Endothelial cell of umbilical vein (primary cell): ENCODE measurements at regions not wholly inside any gene's neighbourhood (a gene's known extent, or its start where the extent isn't known, plus 50 kb on each side); places are given as distances from the start of the nearest gene placed in this dataset.

Experiments used
- BruUV-seq: library from RNA; stranded (reverse); fragments of 400-500 nt; replicated peaks from 2 replicates; lab custom pipeline; 2021; lab: Mats Ljungman, UMichigan
- CTCF ChIA-PET: fragments of 300-600, 350-600 bp; sonication (Branson Sonifier 250); formaldehyde crosslinking; loops from one replicate; lab custom pipeline; 2021; ENCODE audit warnings: antibody characterized with exemption, inconsistent platforms; lab: Charles Lee
- POLR2A ChIA-PET: fragments of 300-600, 350-600 bp; sonication (Branson Sonifier 250); formaldehyde crosslinking; loops from one replicate; lab custom pipeline; 2021; ENCODE audit warnings: antibody characterized with exemption, inconsistent platforms; lab: Charles Lee
- DNase-seq: peaks from one replicate; pipeline ENCODE4 v3.0.0-alpha.2; 2011; ENCODE audit warnings: low read depth, low spot score
- FAIRE-seq: peaks from 2 replicates; lab custom pipeline; 2011; peaks lifted over from hg19 to GRCh38; lab: Jason Lieb, UNC
- H2AFZ ChIP-seq: 2 replicates; pipeline ENCODE4 v1.6.0; 2012; ENCODE audit warnings: low read depth, low read length, control low read depth, inconsistent platforms
- H3K27ac ChIP-seq: 2 replicates; pipeline ENCODE4 v1.5.1; 2011; ENCODE audit warnings: low read depth, mild to moderate bottlenecking, control low read depth, low read length, moderate library complexity; ENCODE audit not compliant: insufficient read depth
- H3K27me3 ChIP-seq, 2 experiments: 2 replicates each; pipeline versions ENCODE4 v1.6.0 to v1.6.1; 2011; ENCODE audit warnings: low read length in 2 of 2, mixed read lengths in 1 of 2; ENCODE audit not compliant: control insufficient read depth in 2 of 2, insufficient read depth in 2 of 2
- H3K36me3 ChIP-seq, 2 experiments: 2 replicates in 1 of 2; 3 replicates in 1 of 2; pipeline ENCODE4 v1.5.1; 2011; ENCODE audit warnings: low read length in 2 of 2, mild to moderate bottlenecking in 1 of 2, moderate library complexity in 1 of 2; ENCODE audit not compliant: control insufficient read depth in 2 of 2, insufficient read depth in 2 of 2; ENCODE audit errors: extremely low read depth in 1 of 2
- H3K4me1 ChIP-seq: 3 replicates; pipeline ENCODE4 v1.5.1; 2011; ENCODE audit warnings: mild to moderate bottlenecking, low read length; ENCODE audit not compliant: control insufficient read depth, insufficient read depth; ENCODE audit errors: extremely low read depth
- H3K4me2 ChIP-seq: 2 replicates; pipeline ENCODE4 v1.6.1; 2011; ENCODE audit warnings: low read length, control low read depth, mixed read lengths; ENCODE audit not compliant: insufficient read depth
- H3K4me3 ChIP-seq, 3 experiments: fragments of 200-600 bp in 1 of 3; sonication (generic), shearing (Covaris generic) in 1 of 3; replicated peaks in 1 of 3; 2 replicates each; pipeline ENCODE4 v1.5.1; 2011 to 2016; ENCODE audit warnings: control low read depth in 3 of 3, low read length in 3 of 3, mild to moderate bottlenecking in 2 of 3, inconsistent platforms in 1 of 3, low read depth in 1 of 3, moderate library complexity in 1 of 3; ENCODE audit not compliant: insufficient read depth in 1 of 3
- H3K79me2 ChIP-seq: 2 replicates; pipeline ENCODE4 v1.6.0; 2012; ENCODE audit warnings: low read length, inconsistent platforms; ENCODE audit not compliant: control insufficient read depth, insufficient read depth
- H3K9ac ChIP-seq: replicated peaks from 2 replicates; pipeline ENCODE3; 2011; ENCODE audit warnings: low read length, control low read depth; ENCODE audit not compliant: insufficient read depth; ENCODE audit errors: extremely low read depth
- H3K9me1 ChIP-seq: replicated peaks from 3 replicates; pipeline ENCODE4 v1.6.0; 2011; ENCODE audit warnings: mild to moderate bottlenecking, low read length; ENCODE audit not compliant: control insufficient read depth, insufficient read depth; ENCODE audit errors: extremely low read depth
- H3K9me3 ChIP-seq: replicated peaks from 2 replicates; pipeline ENCODE4 v1.5.1; 2012; ENCODE audit warnings: low read length, inconsistent platforms; ENCODE audit not compliant: control insufficient read depth, insufficient read depth
- H4K20me1 ChIP-seq: replicated peaks from 2 replicates; pipeline ENCODE3; 2011; ENCODE audit warnings: mild to moderate bottlenecking, low read length; ENCODE audit not compliant: control insufficient read depth, insufficient read depth; ENCODE audit errors: extremely low read depth
- EZH2 ChIP-seq: IDR thresholded peaks from 2 replicates; pipeline ENCODE4 v1.6.1; 2012; ENCODE audit warnings: borderline replicate concordance, low read depth, mild to moderate bottlenecking, moderate library complexity, low read length, inconsistent platforms; ENCODE audit not compliant: severe bottlenecking
- FOS ChIP-seq: IDR thresholded peaks from 2 replicates; pipeline ENCODE4 v1.6.1; 2011; ENCODE audit warnings: mild to moderate bottlenecking, low read length, moderate library complexity, borderline replicate concordance; ENCODE audit not compliant: insufficient read depth
- GATA2 ChIP-seq: IDR thresholded peaks from 2 replicates; pipeline ENCODE4 v1.7.0; 2011; ENCODE audit warnings: low read depth, mild to moderate bottlenecking, moderate library complexity, mixed read lengths, low read length; ENCODE audit not compliant: insufficient read length, insufficient read depth
- JUN ChIP-seq: IDR thresholded peaks from 2 replicates; pipeline ENCODE4 v1.6.1; 2011; ENCODE audit warnings: borderline replicate concordance, low read depth; ENCODE audit not compliant: insufficient read length, insufficient read depth
- MYC ChIP-seq: IDR thresholded peaks from one replicate; pipeline ENCODE4 v1.6.1; 2011; ENCODE audit warnings: mild to moderate bottlenecking, low read depth, low read length
- POLR2A ChIP-seq: IDR thresholded peaks from 2 replicates; pipeline ENCODE4 v1.6.1; 2012; ENCODE audit warnings: low read depth, mild to moderate bottlenecking, control low read depth, low read length
- POLR2AphosphoS5 ChIP-seq: IDR thresholded peaks from 2 replicates; pipeline ENCODE4 v1.6.1; 2012; ENCODE audit warnings: low read depth, mild to moderate bottlenecking, control low read depth, low read length, moderate library complexity; ENCODE audit not compliant: insufficient read depth
- dilution Hi-C: fragments of 300-500 bp; cut with MboI; formaldehyde crosslinking; loops from one replicate; pipeline ENCODE4 v1.15.0; 2019; ENCODE audit warnings: low sequenced_read_pairs; ENCODE audit not compliant: extremely low pct_ligation_motif_present
- intact Hi-C: fragments of 100-400 bp; cut with micrococcal nuclease; formaldehyde crosslinking; loops from one replicate; pipeline ENCODE4 v1.10.0; 2022
- TF ChIP-seq, protein P1 (sequence below): IDR thresholded peaks from 2 replicates; pipeline ENCODE4 v1.6.1; 2011; ENCODE audit not compliant: insufficient read depth, insufficient read length
- TF ChIP-seq, protein P2 (sequence below), 2 donors: IDR thresholded peaks; 1 replicate in 1 of 2; 2 replicates in 1 of 2; pipeline ENCODE4 v1.5.1; 2011; ENCODE audit warnings: low read length in 2 of 2, mild to moderate bottlenecking in 2 of 2, moderate library complexity in 2 of 2, control low read depth in 1 of 2, inconsistent platforms in 1 of 2, low read depth in 1 of 2; ENCODE audit not compliant: insufficient read depth in 1 of 2; ENCODE audit errors: extremely low read depth in 1 of 2

DNA sequence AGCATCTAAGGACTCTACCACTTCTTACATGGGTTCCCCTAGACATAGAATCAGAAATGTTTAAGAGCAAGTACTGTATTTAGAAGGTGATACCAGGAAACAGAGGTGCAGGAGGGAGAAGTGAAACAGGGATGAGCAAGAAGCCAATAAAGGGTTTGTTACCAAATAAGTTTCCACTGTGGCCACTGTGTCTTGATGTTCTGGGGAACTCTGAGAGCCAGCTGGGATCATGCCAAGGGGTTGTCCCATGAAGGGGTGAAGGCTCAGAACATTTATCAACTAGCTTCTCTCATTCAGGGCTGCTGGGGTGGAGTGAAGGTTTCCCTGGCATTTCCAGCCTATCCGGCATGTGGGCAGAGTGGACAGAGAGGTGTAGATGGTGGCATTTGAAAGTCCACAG lies 147.1 kb upstream of the SH3BP4 start:
- H4K20me1 ChIP-seq: no peaks in the 10 kb centered on the region
- FAIRE-seq (no peak), DNase-seq (no peak)
- dilution Hi-C loops (no loop called here), intact Hi-C loops (no loop called here)
- ChIA-PET CTCF (no interaction called here), POLR2A (no interaction called here)
- H3K36me3 ChIP-seq: no peaks in the 10 kb centered on the region
- no peak overlapping the region for H2AFZ ChIP-seq
- TF ChIP-seq POLR2AphosphoS5 (no peak), GATA2 (no peak), MYC (no peak), EZH2 (no peak), POLR2A (no peak), FOS (no peak), JUN (no peak)
- TF ChIP-seq, protein P1, sequence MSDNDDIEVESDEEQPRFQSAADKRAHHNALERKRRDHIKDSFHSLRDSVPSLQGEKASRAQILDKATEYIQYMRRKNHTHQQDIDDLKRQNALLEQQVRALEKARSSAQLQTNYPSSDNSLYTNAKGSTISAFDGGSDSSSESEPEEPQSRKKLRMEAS: no peak
- TF ChIP-seq, protein P2, sequence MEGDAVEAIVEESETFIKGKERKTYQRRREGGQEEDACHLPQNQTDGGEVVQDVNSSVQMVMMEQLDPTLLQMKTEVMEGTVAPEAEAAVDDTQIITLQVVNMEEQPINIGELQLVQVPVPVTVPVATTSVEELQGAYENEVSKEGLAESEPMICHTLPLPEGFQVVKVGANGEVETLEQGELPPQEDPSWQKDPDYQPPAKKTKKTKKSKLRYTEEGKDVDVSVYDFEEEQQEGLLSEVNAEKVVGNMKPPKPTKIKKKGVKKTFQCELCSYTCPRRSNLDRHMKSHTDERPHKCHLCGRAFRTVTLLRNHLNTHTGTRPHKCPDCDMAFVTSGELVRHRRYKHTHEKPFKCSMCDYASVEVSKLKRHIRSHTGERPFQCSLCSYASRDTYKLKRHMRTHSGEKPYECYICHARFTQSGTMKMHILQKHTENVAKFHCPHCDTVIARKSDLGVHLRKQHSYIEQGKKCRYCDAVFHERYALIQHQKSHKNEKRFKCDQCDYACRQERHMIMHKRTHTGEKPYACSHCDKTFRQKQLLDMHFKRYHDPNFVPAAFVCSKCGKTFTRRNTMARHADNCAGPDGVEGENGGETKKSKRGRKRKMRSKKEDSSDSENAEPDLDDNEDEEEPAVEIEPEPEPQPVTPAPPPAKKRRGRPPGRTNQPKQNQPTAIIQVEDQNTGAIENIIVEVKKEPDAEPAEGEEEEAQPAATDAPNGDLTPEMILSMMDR (IDR thresholded peaks at IDR 0.05; ENCODE audit: extremely low read depth in 1 of 2, insufficient read depth in 1 of 2, low read depth in 1 of 2, low read length in 2 of 2): no peak
- no TSS peak for BruUV-seq
- peaks cover 6 to 25% of the 10 kb centered on the region in 2 experiments for H3K27me3 ChIP-seq
- H3K4me2 ChIP-seq: no peak overlapping the region
- H3K4me3 ChIP-seq: no peak overlapping the region
- no peaks in the 10 kb centered on the region for H3K9me3 ChIP-seq
- H3K27ac ChIP-seq: no peak overlapping the region
- H3K79me2 ChIP-seq: no peaks in the 10 kb centered on the region
- H3K9ac ChIP-seq: no peak overlapping the region
- no peaks in the 10 kb centered on the region for H3K4me1 ChIP-seq
- no peaks in the 10 kb centered on the region for H3K9me1 ChIP-seq
